GM18907 (cell line): ENCODE measurements at regions not wholly inside any gene's neighbourhood (a gene's known extent, or its start where the extent isn't known, plus 50 kb on each side); places are given as distances from the start of the nearest gene placed in this dataset.
"Not testable (repeated sequence)": the region's sequence is repeated elsewhere in the genome, so short reads cannot be mapped to it uniquely, and the experiment has no call there.

Experiments
- ATAC-seq: cut with Tn5 transposase; IDR thresholded peaks from one replicate; pipeline ENCODE4 v1.9.1; 2021; ENCODE audit warnings: mild to moderate bottlenecking, moderate library complexity; ENCODE audit not compliant: unreplicated experiment

GRCh38 chr9:73056245-73056644, 95.4 kb upstream of the ANXA1 start:
- ATAC-seq = no peak

DNA sequence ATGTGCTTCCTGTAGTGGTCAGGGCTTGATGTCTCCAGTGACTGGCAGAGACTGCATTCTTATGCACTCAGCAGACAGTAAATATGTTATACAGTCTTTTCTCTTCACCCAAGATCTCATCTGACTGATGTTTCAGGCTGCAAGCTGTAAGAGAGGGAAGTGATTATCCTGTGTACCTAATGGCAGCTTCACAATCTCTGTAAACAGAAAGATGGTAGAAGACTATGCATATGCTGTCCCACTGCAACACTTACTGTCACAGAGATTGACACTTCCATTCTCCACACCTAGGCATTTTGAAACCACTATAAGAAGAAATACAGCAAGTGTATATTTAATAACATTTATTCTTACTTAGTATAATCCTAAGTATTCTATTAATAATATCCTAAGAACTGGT, 97.6 kb upstream of the ANXA1 start:
- no peak for ATAC-seq

GRCh38 chr9:73053543-73053942, 98.1 kb upstream of the ANXA1 start:
- no peak for ATAC-seq

DNA sequence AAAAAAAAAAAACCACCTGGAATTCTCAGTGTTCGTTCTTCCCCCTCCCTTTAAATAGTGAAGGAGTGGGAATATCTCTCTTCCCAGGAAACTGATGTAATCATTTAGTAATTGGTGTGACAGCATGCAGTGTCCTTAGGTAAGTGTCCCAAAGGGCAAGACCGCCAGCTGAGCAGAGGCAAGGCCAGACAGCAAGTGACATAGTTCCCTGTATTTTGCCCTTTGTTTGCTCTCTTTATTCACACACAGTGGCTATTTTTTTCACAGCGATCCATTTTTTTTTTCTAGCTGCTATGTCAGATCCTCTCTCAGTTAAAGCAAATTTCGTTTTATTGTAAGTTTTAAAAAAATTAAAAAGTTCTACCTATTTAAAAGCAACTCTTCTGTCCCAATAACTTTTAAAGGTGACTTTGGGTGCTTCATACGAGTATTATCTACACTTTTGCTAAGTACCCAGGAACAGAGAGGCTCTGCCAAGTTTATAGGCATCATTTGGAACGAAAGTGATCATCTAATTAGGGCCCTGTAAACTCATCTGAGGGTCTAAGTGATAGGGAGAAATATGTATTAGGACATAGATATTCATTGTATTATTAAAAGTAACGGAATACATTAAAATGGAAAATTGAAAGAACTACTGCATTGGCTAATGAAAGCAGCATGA, 98.2 kb upstream of the ALDH1A1 start:
- ATAC-seq = no peak

DNA sequence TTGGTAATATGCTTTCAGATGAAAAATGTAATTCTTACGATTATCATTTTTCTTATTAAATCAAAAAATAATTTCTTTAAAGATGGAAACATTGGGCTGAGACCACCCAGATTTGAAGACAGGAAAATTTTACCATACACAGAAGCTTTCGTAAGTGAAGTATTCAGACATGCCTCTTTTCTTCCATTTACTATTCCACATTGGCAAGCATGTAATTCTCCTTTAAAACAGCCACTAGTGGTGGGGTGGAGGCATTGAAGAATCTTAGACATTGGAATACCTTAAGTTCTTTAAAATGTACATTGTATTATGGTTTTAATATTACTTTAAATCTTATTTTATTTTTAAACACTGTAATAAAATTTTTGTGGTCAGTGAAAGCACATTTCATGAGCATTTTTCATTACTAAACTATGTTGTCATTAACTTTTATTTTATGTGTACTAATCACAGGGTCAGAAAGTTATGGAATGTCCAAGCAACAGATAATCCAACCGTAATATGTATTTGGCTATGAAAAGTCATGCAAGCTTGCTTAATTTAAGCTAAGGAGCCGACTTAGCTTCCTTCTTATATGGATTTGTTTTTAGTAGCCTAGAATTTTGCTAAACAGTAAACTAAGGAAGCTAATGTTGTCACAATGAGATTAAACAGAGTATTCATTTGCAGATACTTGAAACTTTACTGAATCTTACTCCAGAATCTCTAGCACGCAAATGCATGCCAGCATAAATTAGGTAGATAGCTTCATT, 97.4 kb upstream of the ALDH1A1 start:
- ATAC-seq = no peak

DNA sequence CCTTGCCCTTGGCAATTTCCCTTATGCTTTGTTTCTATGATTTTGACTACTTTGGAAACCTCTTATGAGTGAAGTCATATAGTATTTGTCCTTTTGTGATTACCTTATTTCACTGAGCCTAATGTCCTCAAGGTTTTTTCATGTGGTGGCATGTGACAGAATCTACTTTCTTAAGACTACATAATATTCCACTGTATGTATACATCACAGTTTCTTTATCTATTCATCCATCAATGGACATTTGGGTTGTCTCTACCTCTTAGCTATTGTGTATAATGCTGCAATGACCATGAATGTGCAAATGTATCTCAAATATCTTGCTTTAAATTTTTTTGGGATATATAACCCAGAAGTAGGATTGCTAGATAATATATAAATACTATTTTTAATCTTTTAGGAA, 96.4 kb upstream of the ALDH1A1 start:
- no peak for ATAC-seq

DNA sequence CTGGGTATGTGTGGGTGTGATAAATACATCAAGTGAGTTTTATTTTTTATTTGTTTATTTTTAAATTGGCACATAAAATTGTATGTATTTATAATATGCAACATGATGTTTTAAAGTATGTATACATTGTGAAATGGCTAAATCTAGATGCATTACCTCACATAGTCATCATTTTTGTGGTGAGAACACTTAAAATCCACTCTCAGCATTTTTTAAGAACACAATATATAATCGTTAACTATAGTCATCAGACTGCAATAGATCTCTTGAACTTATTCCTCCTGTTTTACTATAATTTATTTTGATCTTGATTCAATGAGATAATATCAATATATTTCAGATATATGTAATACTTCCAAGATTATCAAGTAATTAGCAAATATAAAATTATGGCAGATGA, 93.9 kb upstream of the ALDH1A1 start:
- no peak for ATAC-seq

- ATAC-seq = not testable (repeated sequence)
Measured at GRCh38 chr9:73044776-73045175, 91.9 kb upstream of the ALDH1A1 start.

DNA sequence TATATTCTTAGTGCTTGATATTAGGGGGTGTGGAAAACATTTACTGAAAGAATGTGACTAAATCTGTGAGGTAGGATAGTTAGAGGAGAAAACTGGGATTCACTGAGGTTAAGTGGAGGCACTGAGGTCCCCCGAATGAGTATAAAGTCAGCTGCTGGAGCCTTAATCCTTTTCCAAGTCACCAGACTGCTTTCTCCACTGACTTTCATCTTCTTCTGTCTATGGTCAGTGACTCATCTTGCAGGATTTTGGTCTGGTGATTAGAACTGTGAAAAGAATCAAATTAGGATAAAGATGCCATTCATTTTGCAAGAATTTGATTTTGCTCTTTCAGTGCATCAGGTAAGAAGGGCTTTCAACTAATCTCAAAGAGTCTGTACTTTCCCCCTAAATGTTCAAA, 89.3 kb upstream of the ALDH1A1 start:
- no peak for ATAC-seq

DNA sequence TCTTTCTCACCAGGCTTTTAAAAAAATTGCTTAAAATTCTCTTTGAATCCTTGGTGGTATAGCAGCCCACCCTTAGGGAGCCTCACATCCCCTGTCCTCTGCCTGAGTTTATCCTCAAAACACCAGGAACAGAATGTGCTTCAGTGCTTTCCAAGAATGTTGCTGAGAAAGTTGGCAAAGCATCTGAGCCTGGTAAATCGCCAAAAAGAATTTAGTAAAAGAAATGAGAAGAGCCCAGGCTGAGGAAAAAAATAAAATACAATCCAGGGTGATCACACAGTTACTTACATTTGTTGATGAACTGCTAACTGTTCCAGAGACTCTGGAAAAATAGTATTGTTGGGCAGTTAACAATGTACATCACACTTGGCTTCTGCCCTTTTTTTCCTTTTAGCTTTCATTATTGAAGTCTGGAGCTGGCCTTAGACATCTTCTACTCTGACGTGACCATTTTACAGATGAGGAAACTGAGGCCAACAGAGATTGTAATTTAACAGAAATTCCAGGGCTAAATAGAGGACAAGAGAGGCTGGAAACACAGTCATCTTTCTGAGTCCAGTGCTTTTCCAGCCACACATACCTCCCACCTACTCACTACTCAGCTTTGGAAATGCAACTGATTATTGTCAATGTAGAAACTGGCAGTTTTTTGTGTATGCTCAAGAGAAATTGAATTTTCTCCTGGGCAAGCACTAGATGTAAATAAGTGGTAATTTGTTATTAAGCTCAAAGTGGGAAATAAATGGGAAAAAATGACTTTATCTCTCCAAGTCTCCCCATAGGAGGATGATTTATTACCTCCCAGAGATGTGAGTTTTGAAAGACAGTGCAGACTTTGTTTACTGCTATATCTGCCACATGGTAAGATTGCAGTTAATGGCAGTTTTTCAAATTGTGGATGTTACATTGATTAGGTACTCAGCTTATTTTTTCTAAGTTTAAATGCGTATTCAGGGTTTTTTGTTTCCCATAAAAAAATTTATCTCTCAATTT, 86.7 kb upstream of the ALDH1A1 start:
- ATAC-seq = no peak

DNA sequence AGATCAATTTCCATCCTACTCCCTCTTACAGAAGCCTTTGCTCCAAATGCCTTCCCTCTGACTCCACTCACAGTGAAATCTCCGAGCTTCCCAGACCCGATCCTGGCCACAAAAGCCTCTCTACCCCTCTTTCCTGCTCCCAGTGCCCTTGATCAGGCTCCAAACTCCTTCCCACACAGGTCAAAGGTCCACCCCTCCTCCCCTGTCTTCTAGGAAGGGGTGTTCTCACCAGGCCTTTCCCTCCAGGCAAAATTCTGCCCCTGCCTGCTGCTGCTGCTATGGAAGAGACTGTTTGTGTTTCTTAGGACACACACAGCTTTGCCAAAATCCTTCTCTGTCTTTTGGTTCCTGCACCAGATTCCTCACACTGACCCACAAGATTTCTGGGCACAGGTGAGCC, 85.8 kb upstream of the ALDH1A1 start:
- ATAC-seq = no peak

- no peak for ATAC-seq
Measured at GRCh38 chr9:73038089-73038509, 85.2 kb upstream of the ALDH1A1 start.

DNA sequence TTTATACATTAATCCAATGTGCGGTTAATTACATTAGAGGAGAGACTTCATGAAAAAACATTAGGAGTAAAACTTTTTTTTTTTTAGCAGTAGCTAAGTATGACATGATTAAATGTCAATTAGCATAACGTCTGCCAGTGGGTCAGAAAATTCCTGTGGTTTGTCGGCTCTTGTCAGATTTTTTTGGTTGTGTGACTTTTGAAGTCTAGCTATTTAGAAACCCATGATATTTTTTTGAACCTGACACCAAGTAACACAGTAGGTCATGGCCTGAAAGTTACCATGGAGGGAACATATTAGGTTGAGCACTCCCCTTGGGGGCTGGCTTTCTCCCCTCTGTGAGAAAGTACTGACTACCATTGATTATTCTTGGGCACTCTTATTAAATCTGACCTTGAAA, 84.8 kb upstream of the ALDH1A1 start:
- no peak for ATAC-seq

- no peak for ATAC-seq
Measured at GRCh38 chr9:73034962-73035361, 82.1 kb upstream of the ALDH1A1 start.

DNA sequence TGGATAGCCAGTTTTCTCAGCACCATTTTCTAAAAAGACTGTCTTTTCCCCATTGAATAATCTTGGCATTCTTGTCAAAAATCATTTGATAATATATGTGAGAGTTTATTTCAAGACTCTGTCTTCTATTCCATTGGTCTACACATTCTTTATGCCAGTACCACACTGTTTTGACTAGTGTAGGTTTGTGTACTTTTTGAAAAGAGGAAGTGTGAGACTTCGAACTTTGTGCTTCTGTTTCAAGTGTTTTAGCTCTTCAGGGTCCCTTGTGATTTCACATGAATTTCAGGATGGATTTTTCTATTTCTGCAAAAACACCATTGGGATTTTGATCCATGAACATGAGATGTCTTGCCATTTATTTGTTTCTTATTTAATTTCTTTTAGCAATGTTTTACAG, 78.5 kb upstream of the ALDH1A1 start:
- no peak for ATAC-seq

GRCh38 chr9:73030370-73031030, 77.6 kb upstream of the ALDH1A1 start:
- no peak for ATAC-seq

- ATAC-seq = no peak
Measured at GRCh38 chr9:73029346-73029745, 76.5 kb upstream of the ALDH1A1 start.

DNA sequence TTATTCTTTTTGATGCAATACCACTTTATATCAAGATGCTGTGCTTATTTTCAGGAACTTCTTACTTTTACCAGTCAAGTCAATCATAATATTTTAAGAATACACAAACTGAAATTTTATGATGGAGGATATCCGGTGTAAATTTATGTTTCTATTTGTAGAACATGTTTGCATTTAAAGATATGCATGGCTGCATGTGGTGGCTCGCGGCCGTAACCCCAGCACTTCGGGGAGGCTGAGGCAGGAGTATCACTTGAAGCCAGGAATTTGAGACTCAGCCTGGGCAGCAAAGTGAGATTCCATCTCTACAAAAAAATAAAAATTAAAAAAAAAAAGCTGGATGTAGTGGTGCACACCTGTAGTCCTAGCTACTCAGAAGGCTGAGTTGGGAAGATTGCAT, 73.5 kb upstream of the ALDH1A1 start:
- ATAC-seq = no peak

GRCh38 chr9:73024601-73025034, 71.8 kb upstream of the ALDH1A1 start:
- no peak for ATAC-seq

- peak; percentile 77 for ATAC-seq
Measured at GRCh38 chr9:73023025-73023541, 70.2 kb upstream of the ALDH1A1 start.

GRCh38 chr9:73022353-73022752, 69.5 kb upstream of the ALDH1A1 start:
- ATAC-seq = no peak
